VCaP (cell line): ENCODE measurements at regions not wholly inside any gene's neighbourhood (a gene's known extent, or its start where the extent isn't known, plus 50 kb on each side); places are given as distances from the start of the nearest gene placed in this dataset.

Experiments used
- H3K27ac ChIP-seq: fragments of 450-650 bp; 2 replicates; pipeline ENCODE4 v1.5.1; 2017
- TF ChIP-seq, protein P1 (sequence below): fragments of 450-650 bp; conservative IDR thresholded peaks from 2 replicates; pipeline ENCODE4 v1.5.1; 2017; ENCODE audit warnings: mild to moderate bottlenecking, moderate library complexity

DNA sequence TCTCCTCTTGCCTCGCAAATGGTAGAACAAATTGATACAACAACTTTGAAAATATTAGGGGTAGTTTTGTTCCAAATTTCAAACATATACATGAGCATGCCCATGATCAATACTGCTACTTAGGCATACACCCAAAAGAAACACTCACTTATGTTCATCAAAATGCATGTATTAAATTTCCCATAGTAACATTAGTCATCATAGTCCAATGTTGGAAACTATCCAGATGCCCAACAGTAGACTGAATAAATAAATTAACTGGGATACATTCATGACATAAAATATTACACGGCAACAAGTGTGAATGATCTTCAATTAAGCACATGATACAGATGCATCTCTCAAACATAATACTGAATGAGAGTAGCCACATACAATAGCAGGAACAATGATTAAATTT is 391.6 kb downstream of the CDH11 start:
- H3K27ac ChIP-seq, result no peak overlapping the region
- TF ChIP-seq, protein P1, sequence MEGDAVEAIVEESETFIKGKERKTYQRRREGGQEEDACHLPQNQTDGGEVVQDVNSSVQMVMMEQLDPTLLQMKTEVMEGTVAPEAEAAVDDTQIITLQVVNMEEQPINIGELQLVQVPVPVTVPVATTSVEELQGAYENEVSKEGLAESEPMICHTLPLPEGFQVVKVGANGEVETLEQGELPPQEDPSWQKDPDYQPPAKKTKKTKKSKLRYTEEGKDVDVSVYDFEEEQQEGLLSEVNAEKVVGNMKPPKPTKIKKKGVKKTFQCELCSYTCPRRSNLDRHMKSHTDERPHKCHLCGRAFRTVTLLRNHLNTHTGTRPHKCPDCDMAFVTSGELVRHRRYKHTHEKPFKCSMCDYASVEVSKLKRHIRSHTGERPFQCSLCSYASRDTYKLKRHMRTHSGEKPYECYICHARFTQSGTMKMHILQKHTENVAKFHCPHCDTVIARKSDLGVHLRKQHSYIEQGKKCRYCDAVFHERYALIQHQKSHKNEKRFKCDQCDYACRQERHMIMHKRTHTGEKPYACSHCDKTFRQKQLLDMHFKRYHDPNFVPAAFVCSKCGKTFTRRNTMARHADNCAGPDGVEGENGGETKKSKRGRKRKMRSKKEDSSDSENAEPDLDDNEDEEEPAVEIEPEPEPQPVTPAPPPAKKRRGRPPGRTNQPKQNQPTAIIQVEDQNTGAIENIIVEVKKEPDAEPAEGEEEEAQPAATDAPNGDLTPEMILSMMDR, result no peak

DNA sequence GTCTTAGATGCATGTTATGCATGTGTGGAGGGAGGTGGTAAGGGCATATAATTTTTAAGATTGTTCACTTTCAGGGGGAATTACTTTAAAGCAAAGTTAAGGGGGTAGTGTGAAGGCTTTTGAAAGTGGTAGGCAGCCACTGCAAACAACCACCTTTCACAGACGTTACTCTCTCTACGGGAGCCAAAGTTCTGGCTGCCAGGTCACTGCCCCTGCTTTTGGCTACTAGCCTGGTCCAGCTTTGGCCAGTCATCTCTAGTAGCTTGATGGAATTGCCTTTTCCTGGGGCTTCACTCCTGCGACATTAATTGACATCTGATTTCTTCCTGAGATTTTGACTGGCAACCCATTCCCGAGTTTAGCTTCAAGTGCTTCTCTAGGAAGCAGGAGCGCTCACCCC is 397.5 kb downstream of the CDH11 start:
- TF ChIP-seq, protein P1, result no peak
- no peak overlapping the region for H3K27ac ChIP-seq

DNA sequence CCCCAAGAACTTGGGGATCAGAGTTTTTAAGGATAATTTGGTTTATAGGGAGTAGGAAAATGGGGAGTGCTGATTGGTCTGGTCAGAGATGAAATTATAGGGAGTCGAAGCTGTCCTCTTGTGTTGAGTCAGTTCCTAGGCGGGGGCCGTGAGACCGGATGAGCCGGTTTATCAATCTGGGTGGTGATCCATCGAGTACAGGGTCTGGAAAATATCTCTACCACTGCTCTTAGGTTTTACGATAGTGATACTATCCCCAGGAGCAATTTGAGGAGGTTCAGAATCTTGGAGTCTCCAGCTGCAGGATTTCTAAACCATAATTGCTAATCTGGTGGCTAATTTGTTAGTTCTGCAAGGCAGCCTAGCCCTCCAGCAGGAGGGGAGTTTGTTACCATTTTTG is 403.4 kb downstream of the CDH11 start:
- TF ChIP-seq, protein P1, result no peak
- H3K27ac ChIP-seq, result no peak overlapping the region

DNA sequence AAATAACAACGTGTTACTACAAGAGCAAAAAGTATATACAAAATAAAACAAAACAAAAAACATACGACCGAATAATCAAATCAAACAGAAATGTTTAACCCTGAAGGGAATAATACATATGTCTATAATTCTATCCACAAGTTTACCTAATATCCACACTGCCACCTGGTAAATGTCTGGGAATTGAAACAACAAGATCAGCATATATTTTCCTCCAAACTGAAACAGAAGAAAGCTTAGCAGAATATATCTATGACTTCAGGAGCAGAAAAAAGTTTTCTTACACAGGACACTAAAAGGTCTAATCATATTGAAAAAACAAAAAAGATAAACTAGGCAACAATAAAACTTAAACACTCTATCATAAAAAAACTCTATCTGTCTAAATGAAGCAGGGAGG is 404.0 kb downstream of the CDH11 start:
- H3K27ac ChIP-seq, result no peak overlapping the region
- TF ChIP-seq, protein P1, result no peak

DNA sequence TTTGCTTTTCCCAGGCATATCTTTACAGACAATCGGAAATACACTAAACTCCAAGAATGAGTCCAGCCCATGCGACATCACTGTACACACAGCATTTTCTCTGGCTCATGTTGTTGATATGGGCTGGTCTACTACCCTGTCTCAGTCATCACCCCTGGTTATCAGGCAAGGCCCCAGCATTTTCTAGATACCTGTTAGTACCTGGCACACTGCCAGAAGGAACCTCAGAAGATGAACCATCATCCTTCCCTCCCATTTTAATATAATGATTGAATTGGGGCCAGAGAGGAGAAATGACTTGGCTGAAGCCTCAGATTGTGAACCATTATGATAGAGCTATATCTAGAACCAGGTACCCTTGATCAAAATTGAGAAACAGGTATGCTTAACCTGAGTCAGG is 406.2 kb downstream of the CDH11 start:
- no peak overlapping the region for H3K27ac ChIP-seq
- TF ChIP-seq, protein P1, result no peak

DNA sequence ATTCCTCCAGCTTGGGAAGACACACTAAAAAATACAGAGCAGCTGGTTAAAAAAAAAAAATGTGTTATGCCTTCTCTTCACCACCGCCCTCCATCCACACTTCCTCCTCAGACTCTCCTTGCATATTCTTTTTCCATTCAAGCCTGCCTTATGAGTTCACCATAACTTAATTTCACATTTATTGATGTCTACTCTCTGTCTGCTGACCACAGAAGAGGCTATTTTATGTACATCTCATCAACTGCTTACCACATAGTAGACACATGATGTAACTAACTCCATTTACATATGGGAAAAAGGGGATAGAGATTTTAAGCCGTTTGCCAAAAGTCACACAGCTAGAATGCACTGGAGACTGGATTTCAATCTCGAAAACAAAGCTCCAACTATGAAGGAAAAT is 409.8 kb downstream of the CDH11 start:
- TF ChIP-seq, protein P1, result no peak
- no peak overlapping the region for H3K27ac ChIP-seq

DNA sequence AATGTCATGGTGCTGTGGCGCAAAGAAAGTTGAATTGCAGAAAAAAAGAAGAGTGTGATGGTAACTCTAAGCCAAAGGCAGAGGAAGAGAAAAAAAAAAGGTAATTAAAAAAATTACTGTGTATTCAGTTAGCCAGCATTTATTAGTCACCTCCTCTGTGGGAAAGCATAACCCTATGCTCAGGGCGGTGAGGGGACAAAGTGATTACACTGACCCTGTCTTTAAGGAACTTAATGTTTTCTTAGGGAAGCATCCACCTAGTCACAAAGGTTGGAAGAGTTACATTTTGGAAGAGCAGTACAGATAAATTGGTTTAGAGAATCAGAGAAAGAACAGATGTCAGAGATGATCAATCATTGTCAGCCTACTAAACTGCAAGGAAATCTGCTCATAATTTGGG is 410.3 kb downstream of the CDH11 start:
- TF ChIP-seq, protein P1, result no peak
- H3K27ac ChIP-seq, result no peak overlapping the region

DNA sequence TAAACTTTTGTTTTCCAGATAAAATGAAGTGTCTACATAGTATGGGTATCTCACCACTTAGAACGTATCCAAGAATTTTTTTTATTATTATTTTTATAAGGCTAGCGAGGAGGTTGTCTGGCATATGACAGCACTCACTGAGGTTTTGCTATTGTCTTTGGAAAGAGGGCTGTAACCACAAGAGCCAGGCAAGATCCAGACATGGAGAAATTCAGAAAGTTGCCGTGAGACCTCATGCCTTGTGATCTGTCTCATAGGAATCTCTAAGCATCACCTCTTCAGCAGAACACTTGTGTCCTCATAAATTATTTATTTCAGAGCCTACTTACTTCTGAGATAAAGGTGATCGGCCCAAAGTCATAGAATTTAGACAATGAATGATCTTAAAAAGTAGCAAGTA is 410.8 kb downstream of the CDH11 start:
- TF ChIP-seq, protein P1, result no peak
- H3K27ac ChIP-seq, result no peak overlapping the region
